ENCODE measurements at regions not wholly inside any gene's neighbourhood (a gene's known extent, or its start where the extent isn't known, plus 50 kb on each side); places are given as distances from the start of the nearest gene placed in this dataset.
A peak's percentile ranks its signal among the peaks of the same experiment; 100 is the strongest.

DNA sequence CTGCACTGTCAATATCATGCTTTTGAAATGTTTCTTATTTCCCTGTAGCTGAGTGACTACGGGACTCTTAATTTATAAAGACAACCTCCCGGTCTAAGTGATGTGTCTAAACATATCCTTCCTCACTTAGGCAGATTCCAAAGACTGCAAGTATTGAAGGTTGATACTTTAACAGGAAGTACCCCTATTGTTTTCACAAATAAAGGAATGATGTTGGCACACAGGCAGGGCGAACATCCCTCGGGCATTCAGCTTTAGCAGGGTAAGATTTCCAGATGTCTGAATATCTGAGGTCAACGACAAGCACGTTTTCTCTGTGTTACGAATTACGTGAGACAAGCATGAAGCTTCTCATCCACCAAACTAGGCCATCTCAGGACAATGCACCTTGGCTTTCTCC is 638.0 kb upstream of the FRG1 start:
- DNase-seq (ENCODE audit: extremely low read depth in 1 of 11, low read depth in 9 of 11, low spot score in 4 of 11), result no peak

DNA sequence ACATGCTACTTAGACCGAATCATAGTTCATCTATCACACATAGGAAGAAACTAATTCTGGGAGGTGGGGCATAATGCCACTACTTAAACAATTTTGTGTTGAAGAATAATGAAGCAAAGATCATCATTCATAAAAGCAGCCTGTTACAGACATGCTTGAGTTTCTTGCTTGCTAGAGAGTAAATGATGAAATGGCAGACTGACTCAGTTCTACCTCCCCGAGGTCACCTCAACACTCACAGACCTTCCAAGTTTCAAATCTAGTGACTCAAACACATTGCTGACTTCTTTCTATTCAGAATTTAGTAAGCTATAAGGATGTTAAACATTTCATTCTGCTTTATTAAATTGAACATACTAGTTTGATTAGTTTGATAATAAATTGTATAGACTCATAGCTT is 636.5 kb upstream of the FRG1 start:
- DNase-seq (ENCODE audit: extremely low read depth in 1 of 11, low read depth in 9 of 11, low spot score in 4 of 11), result no peak

- DNase-seq (ENCODE audit: extremely low read depth in 1 of 11, low read depth in 9 of 11, low spot score in 4 of 11), result no peak
Measured at GRCh38 chr4:189304809-189305208, 635.9 kb upstream of the FRG1 start.

DNA sequence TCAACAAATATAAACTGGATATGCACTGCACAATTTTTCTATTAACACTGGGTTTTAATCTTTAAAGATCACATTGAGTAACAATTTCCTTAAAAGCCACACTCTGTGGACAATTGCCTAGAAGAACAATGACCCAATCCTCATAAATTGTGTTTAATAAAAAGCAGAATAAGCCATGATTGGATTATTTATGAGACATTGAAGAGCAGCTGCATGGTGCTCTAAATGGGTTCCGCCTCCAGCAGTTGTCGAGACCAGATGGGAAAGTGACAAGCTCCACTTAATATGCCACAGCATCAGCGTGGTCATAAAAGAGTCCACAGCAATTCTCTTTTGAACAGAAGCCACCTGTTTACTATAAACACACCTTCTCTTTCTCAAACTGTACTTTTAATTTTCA is 635.2 kb upstream of the FRG1 start:
- DNase-seq (ENCODE audit: extremely low read depth in 1 of 11, low read depth in 9 of 11, low spot score in 4 of 11), result peak in 5 of 11 donors; percentile 15 to 37 (median 33)

DNA sequence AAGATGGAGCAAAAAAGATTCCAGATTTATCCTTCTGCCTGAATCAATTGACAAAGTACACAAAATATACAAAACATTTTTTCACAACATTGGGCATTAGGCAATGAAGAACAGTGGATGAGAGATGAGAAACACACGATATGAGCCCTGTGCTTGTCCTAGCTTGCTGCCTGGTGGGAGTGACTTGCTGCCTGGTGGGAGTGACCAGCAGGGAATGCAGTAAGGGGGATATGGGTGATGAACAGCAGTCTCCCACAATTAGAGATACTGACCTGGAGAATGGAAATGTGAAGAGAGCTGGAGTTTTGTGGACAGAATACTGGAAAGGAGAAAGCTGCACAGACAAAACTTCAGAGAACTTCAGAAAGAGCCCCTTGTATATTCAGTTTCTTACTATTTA is 629.4 kb upstream of the FRG1 start:
- DNase-seq (ENCODE audit: extremely low read depth in 1 of 11, low read depth in 9 of 11, low spot score in 4 of 11), result peak in 1 of 11 donors; percentile 23

DNA sequence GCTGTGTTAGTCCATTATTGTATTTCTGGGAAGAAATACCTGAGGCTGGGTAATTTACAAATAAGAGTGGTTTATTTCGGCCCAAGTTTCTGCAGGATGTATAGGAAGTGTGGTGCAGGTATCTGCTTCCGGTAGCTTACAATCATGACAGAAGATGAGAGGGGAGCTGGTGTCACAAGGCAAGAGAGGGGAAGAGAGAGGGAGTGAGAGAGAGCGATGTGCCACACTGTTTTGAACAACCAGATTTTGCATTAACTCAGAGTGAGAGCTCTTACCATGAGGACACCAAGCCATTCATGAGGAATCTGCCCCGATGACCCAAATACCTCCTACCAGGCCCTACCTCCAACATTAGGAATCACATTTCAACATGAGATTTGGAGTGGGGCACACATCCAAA is 627.6 kb upstream of the FRG1 start:
- no peak for DNase-seq (ENCODE audit: extremely low read depth in 1 of 11, low read depth in 9 of 11, low spot score in 4 of 11)

GRCh38 chr4:189313861-189314513 is 626.7 kb upstream of the FRG1 start:
- no peak for DNase-seq (ENCODE audit: extremely low read depth in 1 of 11, low read depth in 9 of 11, low spot score in 4 of 11)

- no peak for DNase-seq (ENCODE audit: extremely low read depth in 1 of 11, low read depth in 9 of 11, low spot score in 4 of 11)
Measured at GRCh38 chr4:189322426-189322825, 618.2 kb upstream of the FRG1 start.

DNA sequence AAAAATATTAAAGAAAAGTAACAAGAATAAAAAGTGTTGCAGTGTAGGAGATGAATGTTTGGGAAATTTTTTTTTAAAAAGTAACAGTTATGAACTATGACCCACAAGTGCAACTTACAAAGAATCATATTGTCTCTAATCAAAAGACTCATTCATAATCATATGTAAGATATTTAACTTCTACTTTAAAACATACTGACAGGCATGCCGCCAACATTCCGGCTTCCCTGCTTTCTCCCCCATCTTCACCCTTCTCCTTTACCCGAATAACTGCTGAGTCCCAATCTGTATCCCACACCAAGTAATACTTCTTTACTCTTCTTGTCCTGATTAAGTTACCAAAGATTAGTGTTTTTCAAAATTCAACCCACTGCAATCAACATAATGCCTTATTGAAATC is 598.8 kb upstream of the FRG1 start:
- no peak for DNase-seq (ENCODE audit: extremely low read depth in 1 of 11, low read depth in 9 of 11, low spot score in 4 of 11)

- DNase-seq (ENCODE audit: extremely low read depth in 1 of 11, low read depth in 9 of 11, low spot score in 4 of 11), result no peak
Measured at GRCh38 chr4:189355590-189355989, 585.1 kb upstream of the FRG1 start.

DNA sequence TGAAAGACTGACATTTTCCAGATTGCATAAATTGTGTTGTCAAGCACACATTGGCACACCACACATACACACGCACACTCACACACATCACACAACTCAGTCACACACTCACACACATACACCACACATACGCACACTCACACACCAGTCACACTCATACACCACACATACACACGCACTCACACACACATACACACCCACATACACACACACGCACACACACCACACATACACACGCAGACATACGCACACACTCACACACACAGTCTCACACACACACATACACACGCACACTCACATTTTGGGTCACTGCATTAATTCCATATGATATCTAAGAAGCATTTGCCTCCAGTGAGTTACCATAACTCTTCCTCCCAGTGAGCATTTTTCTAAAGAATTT is 578.3 kb upstream of the FRG1 start:
- no peak for DNase-seq (ENCODE audit: extremely low read depth in 1 of 11, low read depth in 9 of 11, low spot score in 4 of 11)

DNA sequence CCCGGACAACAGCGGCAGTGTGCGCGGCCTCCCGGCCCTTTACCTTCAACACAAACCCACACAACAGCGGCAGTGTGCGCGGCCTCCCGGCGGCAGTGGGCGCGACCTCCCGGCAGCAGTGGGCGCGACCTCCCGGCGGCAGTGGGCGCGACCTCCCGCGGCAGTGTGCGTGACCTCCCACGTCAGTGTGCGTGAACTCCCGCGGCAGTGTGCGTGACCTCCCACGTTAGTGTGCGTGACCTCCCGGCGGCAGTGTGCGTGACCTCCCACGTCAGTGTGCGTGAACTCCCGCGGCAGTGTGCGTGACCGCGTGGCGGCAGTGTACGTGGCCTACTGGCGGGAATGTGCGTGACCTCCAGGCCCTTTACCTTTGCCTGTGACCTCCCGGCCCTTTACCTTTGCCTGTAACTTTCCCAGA is 576.6 kb upstream of the FRG1 start:
- no peak for DNase-seq (ENCODE audit: extremely low read depth in 1 of 11, low read depth in 9 of 11, low spot score in 4 of 11)

DNA sequence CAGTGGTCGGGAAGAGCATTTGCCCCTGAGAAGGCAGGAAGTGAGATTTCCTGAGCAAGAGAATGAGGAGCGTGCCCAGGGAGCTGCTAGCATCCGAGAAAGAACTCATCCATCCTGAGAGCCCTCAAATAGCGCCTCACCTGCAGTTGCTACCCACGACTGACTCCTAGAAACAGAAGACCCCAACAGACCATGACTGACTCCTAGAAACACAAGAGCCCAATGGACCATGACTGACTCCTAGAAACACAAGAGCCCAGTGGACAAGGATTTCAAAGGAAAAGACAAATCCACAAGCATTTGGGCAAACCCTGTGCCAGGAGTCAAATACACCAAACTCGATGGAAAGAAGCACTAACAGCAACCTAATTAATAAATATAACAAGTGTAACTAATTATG is 575.2 kb upstream of the FRG1 start:
- DNase-seq (ENCODE audit: extremely low read depth in 1 of 11, low read depth in 9 of 11, low spot score in 4 of 11), result peak in 5 of 11 donors; percentile 9 to 36 (median 15)

DNA sequence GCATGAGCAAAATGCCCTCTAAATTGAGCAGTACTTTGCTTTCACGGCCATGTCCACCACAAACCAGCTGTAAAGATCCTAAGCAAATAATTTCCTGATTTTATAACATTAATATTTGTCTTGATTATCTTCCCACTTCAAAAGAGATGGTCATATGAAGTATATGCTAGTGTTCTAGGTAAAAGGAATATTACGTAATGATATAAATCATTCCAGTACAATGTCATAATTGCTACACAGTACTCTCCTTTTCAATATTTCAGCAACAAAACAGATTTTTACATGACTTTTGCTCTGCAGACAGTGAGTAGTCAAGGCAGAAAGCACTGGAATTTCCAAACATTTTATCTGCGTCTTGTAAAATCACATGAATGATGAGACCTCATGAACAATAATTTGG is 572.8 kb upstream of the FRG1 start:
- no peak for DNase-seq (ENCODE audit: extremely low read depth in 1 of 11, low read depth in 9 of 11, low spot score in 4 of 11)

DNA sequence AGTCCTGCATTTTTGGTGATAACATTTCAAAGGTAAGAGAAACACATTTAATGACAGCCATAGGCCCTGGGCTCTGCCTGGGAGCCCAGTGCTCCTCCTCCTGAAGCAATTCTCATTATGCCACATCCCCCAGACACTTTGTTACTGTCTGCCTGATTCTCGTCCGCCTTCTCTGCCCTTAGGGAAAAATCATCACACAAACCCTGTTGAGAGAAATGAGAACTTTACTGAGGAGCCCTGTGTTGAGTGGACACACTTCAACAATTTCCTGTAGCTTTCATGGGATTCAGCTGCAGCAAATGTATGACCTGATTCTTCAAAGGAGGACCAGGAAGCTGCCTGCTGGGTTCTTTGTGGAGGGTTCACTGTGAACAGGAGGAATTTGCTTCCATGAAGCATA is 566.5 kb upstream of the FRG1 start:
- DNase-seq (ENCODE audit: extremely low read depth in 1 of 11, low read depth in 9 of 11, low spot score in 4 of 11), result no peak

DNA sequence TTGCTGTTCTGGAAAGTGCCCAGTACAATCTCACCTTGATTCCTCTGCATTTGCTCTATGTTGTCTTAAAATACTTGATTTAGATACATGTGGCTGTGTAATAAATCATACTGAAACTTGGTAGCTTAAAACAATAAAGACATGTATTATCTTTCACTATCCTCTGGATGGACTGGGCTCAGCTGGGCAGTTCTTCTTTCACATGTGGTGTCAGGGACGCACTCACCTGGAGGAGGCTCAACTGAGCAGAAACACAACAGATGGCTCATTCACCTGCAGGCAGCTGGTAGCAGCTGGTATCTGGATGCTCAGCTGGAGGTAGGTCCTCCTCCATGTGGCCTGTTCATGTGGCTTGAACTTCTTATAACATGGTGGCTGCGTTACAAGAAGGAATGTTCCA is 563.8 kb upstream of the FRG1 start:
- no peak for DNase-seq (ENCODE audit: extremely low read depth in 1 of 11, low read depth in 9 of 11, low spot score in 4 of 11)

DNA sequence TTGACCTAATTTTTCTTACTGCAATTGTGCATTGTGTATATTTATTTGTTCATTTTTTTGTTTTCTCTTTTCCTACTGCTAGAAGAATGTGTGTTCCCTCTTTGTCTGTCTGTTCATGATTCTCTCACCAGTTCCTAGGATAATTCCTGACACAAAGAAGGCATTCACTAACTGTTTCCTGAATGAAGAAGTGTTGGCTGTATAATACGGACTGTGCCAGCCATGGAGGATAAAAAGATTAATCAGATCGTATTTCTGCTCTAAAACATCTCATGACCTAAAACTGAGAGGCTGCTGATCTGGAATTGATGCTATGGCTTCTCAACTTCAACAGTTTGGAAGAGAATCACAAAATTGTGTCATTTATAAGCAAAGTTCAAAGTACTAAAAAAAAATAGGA is 563.1 kb upstream of the FRG1 start:
- no peak for DNase-seq (ENCODE audit: extremely low read depth in 1 of 11, low read depth in 9 of 11, low spot score in 4 of 11)

- no peak for DNase-seq (ENCODE audit: extremely low read depth in 1 of 11, low read depth in 9 of 11, low spot score in 4 of 11)
Measured at GRCh38 chr4:189385098-189385497, 555.6 kb upstream of the FRG1 start.

- DNase-seq (ENCODE audit: extremely low read depth in 1 of 11, low read depth in 9 of 11, low spot score in 4 of 11), result no peak
Measured at GRCh38 chr4:189385579-189385978, 555.1 kb upstream of the FRG1 start.

GRCh38 chr4:189396435-189396834 is 544.2 kb upstream of the FRG1 start:
- no peak for DNase-seq (ENCODE audit: extremely low read depth in 1 of 11, low read depth in 9 of 11, low spot score in 4 of 11)

DNA sequence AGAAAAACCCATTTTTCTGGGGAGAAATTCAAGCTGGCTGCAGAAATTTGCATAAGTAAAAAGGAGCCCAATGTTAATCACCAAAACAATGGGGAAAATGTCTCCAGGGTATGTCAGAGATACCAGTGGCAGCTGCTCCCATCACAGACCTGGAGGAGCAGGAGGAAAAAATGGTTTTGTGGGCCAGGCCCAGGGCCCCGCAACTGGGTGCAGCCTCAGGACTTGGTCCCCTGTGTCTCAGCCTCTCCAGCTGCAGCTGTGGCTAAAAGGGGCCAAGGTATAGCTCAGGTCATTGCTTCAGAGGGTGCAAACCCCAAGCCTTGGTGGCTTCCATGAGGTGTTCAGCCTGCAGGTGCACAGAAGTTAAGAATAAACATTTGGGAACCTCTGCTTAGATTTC is 536.4 kb upstream of the FRG1 start:
- no peak for DNase-seq (ENCODE audit: extremely low read depth in 1 of 11, low read depth in 9 of 11, low spot score in 4 of 11)

- no peak for DNase-seq (ENCODE audit: extremely low read depth in 1 of 11, low read depth in 9 of 11, low spot score in 4 of 11)
Measured at GRCh38 chr4:189409158-189409557, 531.5 kb upstream of the FRG1 start.
